Stimulated activated CD4-positive, alpha-beta T cell treated with anti-CD3 and anti-CD28 coated beads, Interleukin-15, amount 100 ng/mL, for 48 hours (primary cell): ENCODE measurements at regions not wholly inside any gene's neighbourhood (a gene's known extent, or its start where the extent isn't known, plus 50 kb on each side); places are given as distances from the start of the nearest gene placed in this dataset.

Experiments
- DNase-seq, 2 donors: peaks; one replicate each; pipeline ENCODE4 v3.0.0-alpha.2; 2020; ENCODE audit warnings: low read depth in 2 of 2

GRCh38 chr16:73605309-73605708, 557.4 kb upstream of the ZFHX3 start:
- DNase-seq, result no peak

- DNase-seq, result no peak
Observed at GRCh38 chr16:73601911-73602310, 554.0 kb upstream of the ZFHX3 start.

- DNase-seq, result no peak
Observed at GRCh38 chr16:73599870-73600269, 551.9 kb upstream of the ZFHX3 start.

DNA sequence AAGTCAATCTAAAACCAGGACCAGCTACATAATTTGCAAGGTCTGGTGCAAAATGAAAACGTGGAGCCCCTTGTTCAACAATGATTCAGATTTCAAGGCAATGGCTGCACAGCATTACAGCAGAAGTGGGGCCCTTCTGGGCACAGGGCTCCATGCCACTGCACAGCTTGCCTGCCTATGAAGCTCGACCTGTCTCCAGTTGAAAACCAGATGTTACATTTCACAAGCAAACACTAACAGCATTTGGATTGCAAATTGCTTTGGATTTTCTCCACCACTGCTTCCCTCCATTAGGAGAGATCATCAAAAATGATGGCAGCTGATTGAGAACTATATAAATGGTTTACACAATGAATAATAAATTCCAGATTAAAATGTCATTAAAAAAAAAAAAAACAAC, 551.4 kb upstream of the ZFHX3 start:
- no peak for DNase-seq

DNA sequence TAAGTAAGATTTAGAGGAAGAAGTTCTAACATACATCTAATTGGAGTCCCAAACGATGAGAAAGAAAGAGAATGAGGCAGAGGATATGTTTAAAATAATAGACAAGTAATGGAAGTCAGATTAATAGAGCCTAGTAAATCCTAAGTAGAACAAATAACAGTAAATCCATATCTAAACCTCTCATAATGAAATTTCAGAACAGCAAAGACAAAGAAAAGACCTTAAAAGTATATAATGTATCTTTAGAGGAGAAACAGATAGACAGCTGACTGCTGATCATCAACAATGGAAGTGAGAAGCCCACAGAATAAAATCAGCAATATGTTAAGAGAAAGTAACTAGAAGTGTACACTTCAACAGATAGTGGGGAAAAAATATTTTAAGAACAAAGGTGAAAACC, 536.2 kb upstream of the ZFHX3 start:
- DNase-seq, result no peak

GRCh38 chr16:73572135-73572828, 524.4 kb upstream of the ZFHX3 start:
- DNase-seq, result no peak

GRCh38 chr16:73569266-73569980, 521.5 kb upstream of the ZFHX3 start:
- no peak for DNase-seq

DNA sequence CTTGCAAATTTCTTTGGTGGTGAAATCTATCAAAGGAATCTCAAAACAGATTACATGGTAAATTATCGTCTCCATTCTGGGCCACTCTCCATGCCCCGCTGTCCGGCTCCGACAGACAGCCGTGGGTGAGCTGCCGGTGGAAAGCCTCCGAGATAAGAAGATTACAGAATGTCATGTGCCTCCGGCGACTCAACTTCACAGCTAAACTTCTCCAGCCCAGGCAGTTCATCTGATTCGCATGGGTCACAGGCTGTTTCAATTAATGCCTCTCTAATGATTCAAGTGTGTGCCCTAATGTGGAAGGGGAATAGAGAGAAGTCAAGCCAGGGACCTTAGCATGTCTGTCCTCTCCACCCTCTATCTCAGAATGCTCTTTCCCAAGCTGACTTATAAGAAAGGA, 520.8 kb upstream of the ZFHX3 start:
- no peak for DNase-seq

- no peak for DNase-seq
Observed at GRCh38 chr16:73565925-73566324, 518.0 kb upstream of the ZFHX3 start.

DNA sequence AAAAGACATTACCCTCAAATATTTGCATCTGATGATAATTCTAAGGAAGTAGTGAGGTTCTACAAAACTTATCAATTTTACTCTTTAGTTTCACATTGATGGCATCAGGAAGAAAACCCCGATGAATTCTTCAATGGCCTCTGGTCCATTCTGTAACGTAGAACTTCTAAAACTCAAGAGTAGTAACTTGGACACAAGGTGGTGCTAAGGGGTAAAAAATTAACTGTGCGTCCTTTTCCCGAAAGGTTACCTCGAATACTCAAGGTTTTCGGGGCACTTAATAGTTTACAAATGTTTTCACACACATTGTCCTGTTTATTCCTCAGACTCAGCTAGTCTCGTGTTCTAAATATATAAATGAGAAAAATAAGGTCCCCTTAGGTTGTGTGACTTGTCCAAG, 517.3 kb upstream of the ZFHX3 start:
- DNase-seq, result no peak

GRCh38 chr16:73563709-73564108, 515.8 kb upstream of the ZFHX3 start:
- no peak for DNase-seq

DNA sequence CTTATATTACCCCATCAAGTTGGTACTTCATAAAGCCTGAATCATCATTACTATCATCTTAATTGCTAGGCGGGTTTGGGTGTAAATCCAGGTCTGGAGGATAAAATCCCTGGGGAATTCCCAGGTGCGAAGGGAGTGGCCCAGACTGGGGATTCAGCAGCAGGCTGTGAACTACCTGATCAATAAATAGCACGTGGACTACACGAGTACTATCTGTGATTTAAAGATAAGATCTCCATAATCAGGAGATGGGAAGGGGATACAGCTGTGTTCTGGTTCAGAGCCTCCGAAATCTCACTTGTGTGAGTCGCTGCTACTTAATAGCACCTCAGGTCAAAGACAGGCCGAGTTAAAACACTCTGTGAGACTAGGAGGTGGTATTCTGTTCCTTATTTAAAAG, 512.6 kb upstream of the ZFHX3 start:
- DNase-seq, result no peak

- no peak for DNase-seq
Observed at GRCh38 chr16:73558219-73558618, 510.3 kb upstream of the ZFHX3 start.

GRCh38 chr16:73553941-73554660, 506.2 kb upstream of the ZFHX3 start:
- DNase-seq, result no peak

DNA sequence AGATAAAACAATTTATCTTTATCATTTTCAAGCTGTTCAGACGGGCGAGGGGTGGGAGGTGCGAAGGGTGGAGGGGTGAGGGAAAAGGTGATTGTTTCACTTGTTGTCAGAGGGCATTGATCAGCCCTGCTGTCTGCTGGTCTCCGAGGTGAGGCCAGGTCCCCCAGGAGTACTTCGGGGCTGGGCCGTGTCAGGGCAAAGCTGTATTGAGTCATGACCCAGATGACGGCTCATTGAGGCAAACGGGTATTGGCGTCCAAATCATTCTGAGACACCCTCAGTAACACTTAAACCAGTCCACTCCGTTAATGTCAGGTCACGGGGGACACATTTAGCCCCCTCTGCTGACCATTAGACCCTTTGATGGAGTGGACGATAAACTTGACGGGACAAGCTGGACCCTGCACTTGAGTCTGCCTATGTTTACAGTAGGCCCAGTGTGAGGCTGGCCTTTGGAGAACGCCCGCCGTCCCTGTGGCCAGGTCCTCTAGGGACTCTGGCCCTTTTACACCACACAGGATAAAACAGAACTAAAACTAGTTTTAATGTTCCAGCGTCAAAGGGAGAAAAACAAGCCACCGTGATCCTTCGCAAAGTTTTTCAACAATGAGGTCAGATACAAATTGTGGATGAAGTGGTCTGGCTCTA, 502.2 kb upstream of the ZFHX3 start:
- DNase-seq, result no peak

- no peak for DNase-seq
Observed at GRCh38 chr16:73547552-73548403, 499.9 kb upstream of the ZFHX3 start.

- DNase-seq, result no peak
Observed at GRCh38 chr16:73546341-73546845, 498.5 kb upstream of the ZFHX3 start.

DNA sequence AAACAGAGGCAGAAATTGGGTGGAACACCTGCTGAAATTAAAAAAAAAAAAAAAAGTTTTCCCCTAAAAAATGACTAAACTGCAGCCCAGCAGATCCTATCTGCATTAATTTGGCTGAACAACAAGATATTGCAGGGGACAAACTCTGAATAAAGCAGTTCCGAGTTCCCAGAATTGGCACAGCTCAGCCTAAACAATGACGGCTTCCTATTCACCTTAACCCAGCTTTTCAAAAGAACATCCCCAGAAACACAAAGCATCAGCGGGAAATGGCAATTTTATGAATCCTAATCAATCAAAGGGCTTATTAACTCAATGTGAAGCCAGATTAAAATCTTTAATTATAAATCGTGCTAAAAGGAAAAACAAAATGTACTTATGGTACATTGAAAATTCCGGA, 497.8 kb upstream of the ZFHX3 start:
- no peak for DNase-seq

- no peak for DNase-seq
Observed at GRCh38 chr16:73545290-73545689, 497.4 kb upstream of the ZFHX3 start.

- no peak for DNase-seq
Observed at GRCh38 chr16:73544826-73545225, 496.9 kb upstream of the ZFHX3 start.

- DNase-seq, result no peak
Observed at GRCh38 chr16:73543970-73544599, 496.2 kb upstream of the ZFHX3 start.
